K562 (cell line): ENCODE measurements at regions not wholly inside any gene's neighbourhood (a gene's known extent, or its start where the extent isn't known, plus 50 kb on each side); places are given as distances from the start of the nearest gene placed in this dataset.

ENCODE experiments used
- ARNT ChIP-seq, 2 experiments: fragments of 450-650 bp; IDR thresholded peaks; 2 replicates each; pipeline ENCODE4 v1.6.1; 2016; ENCODE audit warnings: mild to moderate bottlenecking in 1 of 2
- JUND ChIP-seq, 2 experiments: IDR thresholded peaks; 2 replicates in 1 of 2; 3 replicates in 1 of 2; pipeline ENCODE4 v1.6.1; 2011; ENCODE audit warnings: borderline replicate concordance in 2 of 2, low read depth in 2 of 2, low read length in 2 of 2, improper control_type of control experiment in 1 of 2, missing biosample characterization in 1 of 2, missing genetic modification characterization in 1 of 2, missing genetic modification reagents in 1 of 2
- KDM5B ChIP-seq: fragments of 200-600 bp; sonication (generic); IDR thresholded peaks from 2 replicates; pipeline ENCODE4 v1.6.1; 2012; ENCODE audit warnings: low read depth, mild to moderate bottlenecking, moderate library complexity, low read length, control low read depth, inconsistent platforms; ENCODE audit not compliant: insufficient replicate concordance
- LARP7 ChIP-seq: fragments of 450-650 bp; IDR thresholded peaks from 2 replicates; pipeline ENCODE4 v1.6.1; 2016
- NR2C1 ChIP-seq, 2 experiments: fragments of 450-650 bp; IDR thresholded peaks; 2 replicates each; pipeline ENCODE4 v1.6.1; 2017; ENCODE audit warnings: mild to moderate bottlenecking in 2 of 2, antibody characterized with exemption in 1 of 2, inconsistent platforms in 1 of 2, missing compliant biosample characterization in 1 of 2, missing genetic modification characterization in 1 of 2
- NR2C2 ChIP-seq, 2 experiments: fragments of 200-800 bp in 1 of 2; sonication (Bioruptor generic) in 1 of 2; sonication (generic) in 1 of 2; formaldehyde crosslinking in 1 of 2; IDR thresholded peaks; 2 replicates each; pipeline versions ENCODE4 v1.6.1 to v1.8.0; 2016 to 2022; ENCODE audit warnings: mild to moderate bottlenecking in 1 of 2, missing compliant biosample characterization in 1 of 2, missing genetic modification characterization in 1 of 2, missing genetic modification reagents in 1 of 2
- SMAD1 ChIP-seq: fragments of 150-350 bp; IDR thresholded peaks from 2 replicates; pipeline ENCODE4 v1.6.1; 2014; ENCODE audit warnings: low read length, low read depth; ENCODE audit not compliant: partially characterized antibody
- TAF1 ChIP-seq: IDR thresholded peaks from 2 replicates; pipeline ENCODE4 v1.6.1; 2011; ENCODE audit warnings: mild to moderate bottlenecking, low read length, moderate library complexity; ENCODE audit not compliant: insufficient read depth, control insufficient read depth, severe bottlenecking; ENCODE audit errors: extremely low read depth
- TCF7L2 ChIP-seq: fragments of 150-350 bp; IDR thresholded peaks from 2 replicates; pipeline ENCODE4 v1.6.1; 2016; ENCODE audit warnings: low read depth, mild to moderate bottlenecking, low read length, moderate library complexity
- THAP7 ChIP-seq: fragments of 250-450 bp; sonication (Bioruptor Pico); IDR thresholded peaks from 2 replicates; pipeline ENCODE4 v1.5.0; 2021
- TOE1 ChIP-seq, 2 experiments: fragments of 450-650 bp in 1 of 2; sonication (generic) in 1 of 2; formaldehyde crosslinking in 1 of 2; IDR thresholded peaks; 2 replicates each; pipeline versions ENCODE4 v1.7.1 to v1.8.0; 2016 to 2022; ENCODE audit warnings: borderline replicate concordance in 2 of 2, mild to moderate bottlenecking in 2 of 2, antibody characterized with exemption in 1 of 2, inconsistent platforms in 1 of 2, low read depth in 1 of 2, missing genetic modification reagents in 1 of 2, moderate library complexity in 1 of 2
- ZNF766 ChIP-seq: fragments of 200-800 bp; sonication (Bioruptor generic); conservative IDR thresholded peaks from 2 replicates; pipeline ENCODE4 v1.6.1; 2016; ENCODE audit warnings: missing genetic modification characterization, missing compliant biosample characterization
- TF ChIP-seq, protein P1 (sequence below), 2 experiments: fragments of 450-650 bp; conservative IDR thresholded peaks; 2 replicates each; pipeline ENCODE4 v1.6.1; 2017; ENCODE audit warnings: mild to moderate bottlenecking in 2 of 2, moderate library complexity in 2 of 2
- TF ChIP-seq, protein P2 (sequence below), 2 experiments: fragments of 450-650 bp in 1 of 2; IDR thresholded peaks; 2 replicates each; pipeline ENCODE4 v1.6.1; 2011 to 2017; ENCODE audit warnings: low read depth in 2 of 2, antibody characterized with exemption in 1 of 2, borderline replicate concordance in 1 of 2, low read length in 1 of 2, mild to moderate bottlenecking in 1 of 2, mixed read lengths in 1 of 2; ENCODE audit not compliant: control insufficient read depth in 1 of 2

- TF ChIP-seq, protein P1, sequence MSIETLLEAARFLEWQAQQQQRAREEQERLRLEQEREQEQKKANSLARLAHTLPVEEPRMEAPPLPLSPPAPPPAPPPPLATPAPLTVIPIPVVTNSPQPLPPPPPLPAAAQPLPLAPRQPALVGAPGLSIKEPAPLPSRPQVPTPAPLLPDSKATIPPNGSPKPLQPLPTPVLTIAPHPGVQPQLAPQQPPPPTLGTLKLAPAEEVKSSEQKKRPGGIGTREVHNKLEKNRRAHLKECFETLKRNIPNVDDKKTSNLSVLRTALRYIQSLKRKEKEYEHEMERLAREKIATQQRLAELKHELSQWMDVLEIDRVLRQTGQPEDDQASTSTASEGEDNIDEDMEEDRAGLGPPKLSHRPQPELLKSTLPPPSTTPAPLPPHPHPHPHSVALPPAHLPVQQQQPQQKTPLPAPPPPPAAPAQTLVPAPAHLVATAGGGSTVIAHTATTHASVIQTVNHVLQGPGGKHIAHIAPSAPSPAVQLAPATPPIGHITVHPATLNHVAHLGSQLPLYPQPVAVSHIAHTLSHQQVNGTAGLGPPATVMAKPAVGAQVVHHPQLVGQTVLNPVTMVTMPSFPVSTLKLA (conservative IDR thresholded peaks at IDR 0.05): peak in 1 of 2 experiments; percentile 59; a peak in 2 of 4 replicates
- TF ChIP-seq JUND (IDR thresholded peaks at IDR 0.05; ENCODE audit: borderline replicate concordance, low read depth, low read length) (peak; percentile 79), JUND (tag; IDR thresholded peaks at IDR 0.05; ENCODE audit: borderline replicate concordance, low read depth, low read length) (0 out of 3 replicates have a peak, but pooled peaks have one; percentile 3), TOE1 (IDR thresholded peaks at IDR 0.05; ENCODE audit: borderline replicate concordance) (peak; percentile 84), TOE1 (CRISPR knock-in tag; IDR thresholded peaks at IDR 0.05; ENCODE audit: borderline replicate concordance, low read depth) (no peak), ARNT (IDR thresholded peaks at IDR 0.05) (no peak), TCF7L2 (peak; percentile 82), TAF1 (peak; percentile 23), NR2C2 (CRISPR knock-in tag; IDR thresholded peaks at IDR 0.05) (no peak), NR2C2 (tag; IDR thresholded peaks at IDR 0.05) (peak; percentile 74), LARP7 (no peak), THAP7 (CRISPR knock-in tag) (no peak), NR2C1 (IDR thresholded peaks at IDR 0.05) (peak; percentile 45), NR2C1 (tag; IDR thresholded peaks at IDR 0.05) (peak; percentile 62; the same call in 1 of the 2 replicates), ZNF766 (CRISPR knock-in tag) (peak; percentile 35; the same call in 1 of the 2 replicates), SMAD1 (peak; percentile 19), KDM5B (no peak)
- TF ChIP-seq, protein P2, sequence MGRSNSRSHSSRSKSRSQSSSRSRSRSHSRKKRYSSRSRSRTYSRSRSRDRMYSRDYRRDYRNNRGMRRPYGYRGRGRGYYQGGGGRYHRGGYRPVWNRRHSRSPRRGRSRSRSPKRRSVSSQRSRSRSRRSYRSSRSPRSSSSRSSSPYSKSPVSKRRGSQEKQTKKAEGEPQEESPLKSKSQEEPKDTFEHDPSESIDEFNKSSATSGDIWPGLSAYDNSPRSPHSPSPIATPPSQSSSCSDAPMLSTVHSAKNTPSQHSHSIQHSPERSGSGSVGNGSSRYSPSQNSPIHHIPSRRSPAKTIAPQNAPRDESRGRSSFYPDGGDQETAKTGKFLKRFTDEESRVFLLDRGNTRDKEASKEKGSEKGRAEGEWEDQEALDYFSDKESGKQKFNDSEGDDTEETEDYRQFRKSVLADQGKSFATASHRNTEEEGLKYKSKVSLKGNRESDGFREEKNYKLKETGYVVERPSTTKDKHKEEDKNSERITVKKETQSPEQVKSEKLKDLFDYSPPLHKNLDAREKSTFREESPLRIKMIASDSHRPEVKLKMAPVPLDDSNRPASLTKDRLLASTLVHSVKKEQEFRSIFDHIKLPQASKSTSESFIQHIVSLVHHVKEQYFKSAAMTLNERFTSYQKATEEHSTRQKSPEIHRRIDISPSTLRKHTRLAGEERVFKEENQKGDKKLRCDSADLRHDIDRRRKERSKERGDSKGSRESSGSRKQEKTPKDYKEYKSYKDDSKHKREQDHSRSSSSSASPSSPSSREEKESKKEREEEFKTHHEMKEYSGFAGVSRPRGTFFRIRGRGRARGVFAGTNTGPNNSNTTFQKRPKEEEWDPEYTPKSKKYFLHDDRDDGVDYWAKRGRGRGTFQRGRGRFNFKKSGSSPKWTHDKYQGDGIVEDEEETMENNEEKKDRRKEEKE (IDR thresholded peaks at IDR 0.05; ENCODE audit: borderline replicate concordance in 1 of 2, control insufficient read depth in 1 of 2, low read depth in 2 of 2, low read length in 1 of 2): peak in 1 of 2 experiments; percentile 89; a peak in 2 of 4 replicates
These were observed 367.9 kb upstream of the PROK2 start (continued) for GRCh38 chr3:72152551-72153476.
